B cell (primary cell): ENCODE measurements at regions not wholly inside any gene's neighbourhood (a gene's known extent, or its start where the extent isn't known, plus 50 kb on each side); places are given as distances from the start of the nearest gene placed in this dataset.

Source experiments
- ATAC-seq: fragments of 200-7000 bp; cut with Tn5 transposase; one replicate; pipeline ENCODE4 v1.10.0; 2021; ENCODE audit warnings: low read depth, mild to moderate bottlenecking, moderate number of reproducible peaks, moderate library complexity
- CTCF ChIA-PET: fragments of 350-600 bp; sonication (Branson Sonifier 250); formaldehyde crosslinking; loops from one replicate; lab custom pipeline; 2021; ENCODE audit warnings: antibody characterized with exemption, inconsistent platforms; lab: Charles Lee
- POLR2A ChIA-PET: fragments of 350-600 bp; sonication (Branson Sonifier 250); formaldehyde crosslinking; loops from one replicate; lab custom pipeline; 2021; ENCODE audit warnings: antibody characterized with exemption; lab: Charles Lee
- DNase-seq: peaks from one replicate; pipeline ENCODE4 v3.0.0; 2013
- H2AFZ ChIP-seq: 2 replicates; pipeline ENCODE4 v1.6.1; 2012; ENCODE audit warnings: mild to moderate bottlenecking, low read depth, low read length; ENCODE audit not compliant: insufficient read depth, poor library complexity, severe bottlenecking
- H3K27ac ChIP-seq, 2 donors: 1 replicate in 1 of 2; 2 replicates in 1 of 2; pipeline ENCODE4 v1.5.1; 2012 to 2013; ENCODE audit warnings: low read length in 2 of 2, mild to moderate bottlenecking in 2 of 2, moderate library complexity in 1 of 2
- H3K27me3 ChIP-seq, 4 experiments: fragments of 200-600 bp in 1 of 4; sonication (generic) in 1 of 4; replicated peaks in 1 of 4; 1 replicate in 2 of 4; 2 replicates in 2 of 4; pipeline versions ENCODE4 v1.6.1 to v1.7.0; 2013 to 2016; ENCODE audit warnings: low read length in 3 of 4, mild to moderate bottlenecking in 2 of 4, mixed read lengths in 1 of 4, moderate library complexity in 1 of 4; ENCODE audit not compliant: insufficient read depth in 4 of 4, control insufficient read depth in 3 of 4; ENCODE audit errors: control extremely low read depth in 1 of 4
- H3K36me3 ChIP-seq, 2 experiments: replicated peaks in 1 of 2; 1 replicate in 1 of 2; 2 replicates in 1 of 2; pipeline versions ENCODE4 v1.6.1 to v1.7.1; 2013; ENCODE audit warnings: low read length in 1 of 2; ENCODE audit not compliant: insufficient read depth in 2 of 2, control insufficient read depth in 1 of 2; ENCODE audit errors: control extremely low read depth in 1 of 2, extremely low read depth in 1 of 2
- H3K4me1 ChIP-seq, 2 donors: fragments of 200-600 bp in 1 of 2; sonication (generic) in 1 of 2; 1 replicate in 1 of 2; 2 replicates in 1 of 2; pipeline versions ENCODE4 v1.5.1 to v1.6.1; 2013 to 2017; ENCODE audit warnings: low read length in 2 of 2; ENCODE audit not compliant: control insufficient read depth in 2 of 2, insufficient read depth in 2 of 2
- H3K4me2 ChIP-seq: replicated peaks from 2 replicates; pipeline ENCODE3; 2012; ENCODE audit warnings: mild to moderate bottlenecking, low read depth, low read length; ENCODE audit not compliant: poor library complexity, severe bottlenecking
- H3K4me3 ChIP-seq, 5 experiments: fragments of 200-600 bp in 1 of 5; sonication (generic) in 1 of 5; 1 replicate in 3 of 5; 2 replicates in 2 of 5; pipeline versions ENCODE4 v1.5.1 to v1.7.0; 2011 to 2016; ENCODE audit warnings: low read length in 4 of 5, mild to moderate bottlenecking in 4 of 5, low read depth in 2 of 5, control low read depth in 1 of 5, moderate library complexity in 1 of 5; ENCODE audit not compliant: insufficient read depth in 1 of 5; ENCODE audit errors: control extremely low read depth in 1 of 5, extremely low read depth in 1 of 5
- H3K79me2 ChIP-seq: fragments of 200-600 bp; sonication (generic); one replicate; pipeline ENCODE4 v1.6.0; 2016; ENCODE audit warnings: low read length; ENCODE audit not compliant: control insufficient read depth, insufficient read depth
- H3K9ac ChIP-seq: fragments of 200-600 bp; sonication (generic); 2 replicates; pipeline ENCODE4 v1.6.1; 2017; ENCODE audit warnings: mild to moderate bottlenecking, low read length, moderate library complexity
- H3K9me3 ChIP-seq, 3 donors: one replicate each; pipeline versions ENCODE4 v1.6.1 to v1.7.1; 2013; ENCODE audit warnings: low read length in 2 of 3; ENCODE audit not compliant: control insufficient read depth in 2 of 3, insufficient read depth in 1 of 3; ENCODE audit errors: control extremely low read depth in 1 of 3
- H4K20me1 ChIP-seq: 2 replicates; pipeline ENCODE4 v1.6.0; 2012; ENCODE audit warnings: mild to moderate bottlenecking, low read length; ENCODE audit not compliant: insufficient read depth, control insufficient read depth, poor library complexity, severe bottlenecking
- H3K27ac Mint-ChIP-seq: one replicate; pipeline ENCODE4 v1.8.0; 2021; ENCODE audit warnings: mixed read lengths
- H3K27me3 Mint-ChIP-seq: one replicate; pipeline ENCODE4 v1.8.0; 2021; ENCODE audit warnings: mixed read lengths
- H3K4me1 Mint-ChIP-seq: one replicate; pipeline ENCODE4 v1.8.0; 2021; ENCODE audit warnings: mixed read lengths
- H3K4me3 Mint-ChIP-seq: one replicate; pipeline ENCODE4 v1.8.0; 2021; ENCODE audit warnings: mixed read lengths
- H3K9me3 Mint-ChIP-seq: one replicate; pipeline ENCODE4 v1.8.0; 2022; ENCODE audit warnings: mixed read lengths; ENCODE audit not compliant: insufficient read depth
- CTCF ChIP-seq: fragments of 200-600 bp; IDR thresholded peaks from one replicate; pipeline ENCODE4 v1.8.0; 2022; ENCODE audit warnings: antibody characterized with exemption, mild to moderate bottlenecking
- EZH2 ChIP-seq: IDR thresholded peaks from 2 replicates; pipeline ENCODE4 v1.6.1; 2012; ENCODE audit warnings: borderline replicate concordance, low read depth, mild to moderate bottlenecking, moderate library complexity, low read length; ENCODE audit not compliant: insufficient read depth, poor library complexity, severe bottlenecking
- WGBS: methylation state at CpG from one replicate; pipeline ENCODE4 v1.1.5; 2013; ENCODE audit warnings: missing lambda C conversion rate; ENCODE audit not compliant: insufficient coverage; 5-methylcytosine and 5-hydroxymethylcytosine counted together
- intact Hi-C: fragments of 100-400 bp; cut with micrococcal nuclease; formaldehyde crosslinking; loops from one replicate; pipeline ENCODE4 v1.10.0; 2022

- DNase-seq (no peak), ATAC-seq (no peak)
- no peaks in the 10 kb centered on the region for H3K27me3 Mint-ChIP-seq
- Histone ChIP-seq H3K4me1 (peaks cover 64 to 66% of the 10 kb centered on the region in 2 donors), H3K27me3 (no peaks in the 10 kb centered on the region), H3K36me3 (no peaks in the 10 kb centered on the region), H3K9me3 (no peaks in the 10 kb centered on the region), H3K79me2 (peaks cover under 1% of the 10 kb centered on the region), H2AFZ (no peak overlapping the region), H3K27ac (no peak overlapping the region), H3K9ac (no peak overlapping the region), H3K4me2 (no peak overlapping the region), H3K4me3 (no peak overlapping the region), H4K20me1 (no peaks in the 10 kb centered on the region)
- intact Hi-C loops, result no loop called here
- CTCF ChIA-PET, result interaction anchor here (1.4 kb wide), 1 partner anchor 10 kb away, joined by 5 read pairs; no protein-coding TSS in a partner anchor
- H3K4me1 Mint-ChIP-seq, result peaks cover 59% of the 10 kb centered on the region
- POLR2A ChIA-PET, result interaction anchor here (0.7 to 1.5 kb wide), 2 partner anchors 8 to 151 kb away, joined by 3 to 7 read pairs; no protein-coding TSS in a partner anchor
- no peaks in the 10 kb centered on the region for H3K9me3 Mint-ChIP-seq
- no peak overlapping the region for H3K4me3 Mint-ChIP-seq
- WGBS, result 97% methylated on average over 3 of the region's 7 CpGs
- no peak overlapping the region for H3K27ac Mint-ChIP-seq
- TF ChIP-seq CTCF (no peak), EZH2 (no peak)
Observed at GRCh38 chr6:156700440-156701057, 76.6 kb upstream of the ARID1B start.

GRCh38 chr6:156699935-156700334 lies 77.2 kb upstream of the ARID1B start:
- no peak overlapping the region for H3K4me3 ChIP-seq
- no peak for DNase-seq
- TF ChIP-seq CTCF (no peak), EZH2 (no peak)
- no peak for ATAC-seq
- no peaks in the 10 kb centered on the region for H3K36me3 ChIP-seq
- Mint-ChIP-seq H3K27me3 (no peaks in the 10 kb centered on the region), H3K27ac (no peak overlapping the region), H3K9me3 (no peaks in the 10 kb centered on the region), H3K4me1 (peaks cover 63% of the 10 kb centered on the region), H3K4me3 (no peak overlapping the region)
- H3K79me2 ChIP-seq, result no peaks in the 10 kb centered on the region
- H3K4me1 ChIP-seq, result peaks cover 68 to 72% of the 10 kb centered on the region in 2 donors
- POLR2A ChIA-PET, result interaction anchor here (1.5 kb wide), 1 partner anchor 9 kb away, joined by 7 read pairs; no protein-coding TSS in a partner anchor
- no peak overlapping the region for H2AFZ ChIP-seq
- 100% methylated on average over 3 of the region's 3 CpGs for WGBS
- no peak overlapping the region for H3K4me2 ChIP-seq
- H4K20me1 ChIP-seq, result no peaks in the 10 kb centered on the region
- no peak overlapping the region for H3K27ac ChIP-seq
- no peaks in the 10 kb centered on the region for H3K9me3 ChIP-seq
- H3K9ac ChIP-seq, result no peak overlapping the region
- CTCF ChIA-PET, result interaction anchor here (0.8 to 1.4 kb wide), 2 partner anchors 9 to 77 kb away, joined by 3 to 5 read pairs; partner anchors contain the start of gene ARID1B
- H3K27me3 ChIP-seq, result no peaks in the 10 kb centered on the region
- intact Hi-C loops, result no loop called here
